Muscle layer of colon (tissue), 2 donors: ENCODE measurements at regions not wholly inside any gene's neighbourhood (a gene's known extent, or its start where the extent isn't known, plus 50 kb on each side); places are given as distances from the start of the nearest gene placed in this dataset.

Source experiments
- H3K27ac ChIP-seq: one replicate; pipeline ENCODE4 v1.7.0; 2013; ENCODE audit warnings: low read depth, mild to moderate bottlenecking, low read length, moderate library complexity
- H3K27me3 ChIP-seq, 2 donors: one replicate each; pipeline ENCODE4 v1.7.0; 2013; ENCODE audit warnings: low read length in 2 of 2, mild to moderate bottlenecking in 2 of 2; ENCODE audit not compliant: insufficient read depth in 2 of 2, control insufficient read depth in 1 of 2
- H3K36me3 ChIP-seq: one replicate; pipeline ENCODE4 v1.7.0; 2013; ENCODE audit warnings: mild to moderate bottlenecking, low read length; ENCODE audit not compliant: insufficient read depth
- H3K4me1 ChIP-seq: one replicate; pipeline ENCODE4 v1.7.0; 2013; ENCODE audit warnings: mild to moderate bottlenecking, low read length; ENCODE audit not compliant: insufficient read depth
- H3K4me3 ChIP-seq, 2 donors: one replicate each; pipeline ENCODE4 v1.7.0; 2013; ENCODE audit warnings: low read length in 2 of 2, low read depth in 1 of 2, mild to moderate bottlenecking in 1 of 2, moderate library complexity in 1 of 2
- H3K9ac ChIP-seq: one replicate; pipeline ENCODE4 v1.7.0; 2013; ENCODE audit warnings: low read length
- H3K9me3 ChIP-seq: one replicate; pipeline ENCODE4 v1.7.0; 2013; ENCODE audit warnings: mild to moderate bottlenecking, low read length
- donor health status: abdominal sarcoma.
- donor health status: Adenocarcinoma of cecum.

GRCh38 chr18:10376731-10377130, 77.7 kb upstream of the APCDD1 start:
- Histone ChIP-seq H3K4me1 (peaks cover 18% of the 10 kb centered on the region), H3K4me3 (no peak overlapping the region), H3K27ac (no peak overlapping the region)

GRCh38 chr18:10377956-10378355, 76.5 kb upstream of the APCDD1 start:
- Histone ChIP-seq H3K4me3 (no peak overlapping the region), H3K27ac (no peak overlapping the region), H3K9ac (no peak overlapping the region), H3K27me3 (no peaks in the 10 kb centered on the region), H3K4me1 (peaks cover 18% of the 10 kb centered on the region), H3K36me3 (no peaks in the 10 kb centered on the region), H3K9me3 (no peaks in the 10 kb centered on the region)

More at GRCh38 chr18:10376731-10377130, 77.7 kb upstream of the APCDD1 start:
- no peak overlapping the region for H3K9ac ChIP-seq
- no peaks in the 10 kb centered on the region for H3K36me3 ChIP-seq
- H3K9me3 ChIP-seq: no peaks in the 10 kb centered on the region
- no peaks in the 10 kb centered on the region for H3K27me3 ChIP-seq

- H3K4me3 ChIP-seq: no peak overlapping the region
- H3K9me3 ChIP-seq: no peaks in the 10 kb centered on the region
- H3K36me3 ChIP-seq: no peaks in the 10 kb centered on the region
- no peaks in the 10 kb centered on the region for H3K27me3 ChIP-seq
- H3K9ac ChIP-seq: no peak overlapping the region
- H3K4me1 ChIP-seq: peaks cover 18% of the 10 kb centered on the region
- H3K27ac ChIP-seq: no peak overlapping the region
Observed at GRCh38 chr18:10378688-10379420, 75.6 kb upstream of the APCDD1 start.

- H3K9ac ChIP-seq: no peak overlapping the region
- H3K27me3 ChIP-seq: no peaks in the 10 kb centered on the region
- peaks cover 12% of the 10 kb centered on the region for H3K4me1 ChIP-seq
- H3K4me3 ChIP-seq: no peak overlapping the region
- no peaks in the 10 kb centered on the region for H3K36me3 ChIP-seq
- H3K27ac ChIP-seq: no peak overlapping the region
- no peaks in the 10 kb centered on the region for H3K9me3 ChIP-seq
Observed at GRCh38 chr18:10379522-10379921, 74.9 kb upstream of the APCDD1 start.

GRCh38 chr18:10381516-10381915, 72.9 kb upstream of the APCDD1 start:
- Histone ChIP-seq H3K27me3 (no peaks in the 10 kb centered on the region), H3K9ac (no peak overlapping the region), H3K27ac (no peak overlapping the region), H3K9me3 (no peaks in the 10 kb centered on the region), H3K4me1 (peaks cover 3% of the 10 kb centered on the region), H3K36me3 (no peaks in the 10 kb centered on the region), H3K4me3 (no peak overlapping the region)

- peaks cover 2% of the 10 kb centered on the region for H3K4me1 ChIP-seq
Observed at GRCh38 chr18:10381951-10382350, 72.5 kb upstream of the APCDD1 start.

GRCh38 chr18:10386049-10386448, 68.4 kb upstream of the APCDD1 start:
- H3K9me3 ChIP-seq: no peaks in the 10 kb centered on the region
- no peak overlapping the region for H3K27ac ChIP-seq
- no peaks in the 10 kb centered on the region for H3K4me1 ChIP-seq
- no peaks in the 10 kb centered on the region for H3K36me3 ChIP-seq
- H3K4me3 ChIP-seq: no peak overlapping the region
- no peak overlapping the region for H3K9ac ChIP-seq
- H3K27me3 ChIP-seq: no peaks in the 10 kb centered on the region

More at GRCh38 chr18:10381951-10382350, 72.5 kb upstream of the APCDD1 start:
- H3K36me3 ChIP-seq: no peaks in the 10 kb centered on the region
- H3K4me3 ChIP-seq: no peak overlapping the region
- H3K27me3 ChIP-seq: no peaks in the 10 kb centered on the region
- no peaks in the 10 kb centered on the region for H3K9me3 ChIP-seq
- no peak overlapping the region for H3K9ac ChIP-seq
- H3K27ac ChIP-seq: no peak overlapping the region

GRCh38 chr18:10386956-10387355, 67.5 kb upstream of the APCDD1 start:
- H3K9me3 ChIP-seq: no peaks in the 10 kb centered on the region
- H3K36me3 ChIP-seq: no peaks in the 10 kb centered on the region
- H3K27me3 ChIP-seq: no peaks in the 10 kb centered on the region
- no peak overlapping the region for H3K27ac ChIP-seq
- no peak overlapping the region for H3K9ac ChIP-seq
- no peak overlapping the region for H3K4me3 ChIP-seq
- no peaks in the 10 kb centered on the region for H3K4me1 ChIP-seq

GRCh38 chr18:10387399-10387798, 67.0 kb upstream of the APCDD1 start:
- no peak overlapping the region for H3K9ac ChIP-seq
- H3K4me1 ChIP-seq: no peaks in the 10 kb centered on the region
- no peaks in the 10 kb centered on the region for H3K36me3 ChIP-seq
- no peaks in the 10 kb centered on the region for H3K27me3 ChIP-seq
- no peak overlapping the region for H3K27ac ChIP-seq
- H3K9me3 ChIP-seq: no peaks in the 10 kb centered on the region
- H3K4me3 ChIP-seq: no peak overlapping the region

- H3K9ac ChIP-seq: no peak overlapping the region
- H3K27me3 ChIP-seq: no peaks in the 10 kb centered on the region
- H3K4me3 ChIP-seq: no peak overlapping the region
- H3K27ac ChIP-seq: no peak overlapping the region
- no peaks in the 10 kb centered on the region for H3K4me1 ChIP-seq
- H3K9me3 ChIP-seq: no peaks in the 10 kb centered on the region
- H3K36me3 ChIP-seq: no peaks in the 10 kb centered on the region
Observed at GRCh38 chr18:10388373-10388772, 66.1 kb upstream of the APCDD1 start.

GRCh38 chr18:10391506-10391905, 62.9 kb upstream of the APCDD1 start:
- Histone ChIP-seq H3K4me3 (no peak overlapping the region), H3K27ac (no peak overlapping the region), H3K4me1 (no peaks in the 10 kb centered on the region), H3K27me3 (no peaks in the 10 kb centered on the region), H3K9me3 (no peaks in the 10 kb centered on the region), H3K36me3 (no peaks in the 10 kb centered on the region), H3K9ac (no peak overlapping the region)

GRCh38 chr18:10397004-10397403, 57.4 kb upstream of the APCDD1 start:
- H3K4me3 ChIP-seq: no peak overlapping the region
- no peak overlapping the region for H3K9ac ChIP-seq
- no peaks in the 10 kb centered on the region for H3K36me3 ChIP-seq
- H3K27ac ChIP-seq: no peak overlapping the region
- no peaks in the 10 kb centered on the region for H3K27me3 ChIP-seq
- H3K9me3 ChIP-seq: no peaks in the 10 kb centered on the region
- peaks cover 10% of the 10 kb centered on the region for H3K4me1 ChIP-seq
